ENCODE measurements at regions not wholly inside any gene's neighbourhood (a gene's known extent, or its start where the extent isn't known, plus 50 kb on each side); places are given as distances from the start of the nearest gene placed in this dataset.

DNA sequence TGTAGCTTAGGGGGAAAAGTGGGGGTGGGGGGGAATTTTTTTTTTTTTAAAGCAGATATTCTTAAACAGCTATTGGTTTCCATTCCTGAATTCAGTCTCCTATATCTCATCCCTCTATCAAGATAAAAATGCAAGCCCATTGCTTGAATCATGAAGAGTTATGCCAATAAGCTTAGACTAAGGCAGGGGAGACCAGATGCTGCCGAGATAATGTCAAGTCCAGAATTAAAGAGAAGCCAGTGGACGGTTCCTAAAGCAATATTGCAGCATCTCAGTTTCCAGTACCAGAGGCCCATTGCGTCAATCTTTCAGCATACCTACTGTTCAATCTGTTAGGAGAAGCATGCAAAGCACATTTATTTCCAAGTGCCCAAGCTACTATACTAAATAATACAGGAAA is 309.4 kb downstream of the BARHL2 start (continued):
- TF ChIP-seq, protein P1, sequence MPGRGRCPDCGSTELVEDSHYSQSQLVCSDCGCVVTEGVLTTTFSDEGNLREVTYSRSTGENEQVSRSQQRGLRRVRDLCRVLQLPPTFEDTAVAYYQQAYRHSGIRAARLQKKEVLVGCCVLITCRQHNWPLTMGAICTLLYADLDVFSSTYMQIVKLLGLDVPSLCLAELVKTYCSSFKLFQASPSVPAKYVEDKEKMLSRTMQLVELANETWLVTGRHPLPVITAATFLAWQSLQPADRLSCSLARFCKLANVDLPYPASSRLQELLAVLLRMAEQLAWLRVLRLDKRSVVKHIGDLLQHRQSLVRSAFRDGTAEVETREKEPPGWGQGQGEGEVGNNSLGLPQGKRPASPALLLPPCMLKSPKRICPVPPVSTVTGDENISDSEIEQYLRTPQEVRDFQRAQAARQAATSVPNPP (CRISPR knock-in tag; IDR thresholded peaks at IDR 0.05), result no peak
- no peak for TF ChIP-seq GABPB1 (CRISPR knock-in tag; IDR thresholded peaks at IDR 0.05)
- no peak for TF ChIP-seq ATM (IDR thresholded peaks at IDR 0.05; ENCODE audit: borderline replicate concordance)

DNA sequence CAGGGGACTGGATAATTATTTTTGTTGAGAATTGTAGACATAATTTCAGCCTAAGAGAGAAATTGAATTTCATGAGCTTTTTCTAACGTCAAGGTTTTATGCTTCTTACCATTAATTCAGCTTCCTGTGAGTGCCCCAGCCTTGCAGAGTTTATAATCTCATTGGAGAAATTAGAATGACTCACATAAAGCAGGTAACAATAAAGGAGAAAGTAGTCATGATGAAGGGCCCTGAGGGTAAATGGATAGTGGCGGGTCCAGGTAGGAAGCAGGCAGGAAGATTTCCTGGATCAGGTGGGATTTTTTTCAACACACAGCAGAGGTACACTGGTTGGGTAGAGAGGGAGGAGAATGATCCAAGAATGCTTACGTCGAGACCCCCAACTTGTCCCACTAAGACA is 311.4 kb downstream of the BARHL2 start:
- no peak for ATAC-seq
- Histone ChIP-seq H3K36me3 (replicated peaks in 1 of 2; ENCODE audit: control insufficient read depth in 1 of 2, insufficient read depth in 2 of 2, low read length in 2 of 2) (no peaks in the 10 kb centered on the region), H4K20me1 (ENCODE audit: insufficient read depth, low read length) (no peaks in the 10 kb centered on the region), H3K79me2 (ENCODE audit: insufficient read depth, low read length) (no peaks in the 10 kb centered on the region), H3K9ac (ENCODE audit: insufficient read depth, low read depth, low read length) (no peak overlapping the region), H3K27ac (ENCODE audit: extremely low read length, insufficient read depth, low read length) (no peak overlapping the region), H2AFZ (ENCODE audit: low read length) (no peak overlapping the region), H3K4me1 (ENCODE audit: insufficient read depth, low read length) (peaks cover 10% of the 10 kb centered on the region), H3K27me3 (ENCODE audit: control insufficient read depth in 1 of 2, insufficient read depth in 2 of 2, low read length in 2 of 2) (no peaks in the 10 kb centered on the region), H3K4me3 (replicated peaks in 1 of 3; ENCODE audit: insufficient read depth in 1 of 3, low read depth in 2 of 3, low read length in 3 of 3) (no peak overlapping the region), H3K4me2 (ENCODE audit: low read depth, low read length) (no peak overlapping the region), H3K9me3 (ENCODE audit: low read length) (no peaks in the 10 kb centered on the region)
- in situ Hi-C loops (cut with HindIII; ENCODE audit: extremely low pct_ligation_motif_present, low pct_unique_long_range_greater_than_20kb), result no loop called here
- TF ChIP-seq ZNF496 (CRISPR knock-in tag; IDR thresholded peaks at IDR 0.05; ENCODE audit: insufficient replicate concordance), result no peak
- TF ChIP-seq, protein P2, sequence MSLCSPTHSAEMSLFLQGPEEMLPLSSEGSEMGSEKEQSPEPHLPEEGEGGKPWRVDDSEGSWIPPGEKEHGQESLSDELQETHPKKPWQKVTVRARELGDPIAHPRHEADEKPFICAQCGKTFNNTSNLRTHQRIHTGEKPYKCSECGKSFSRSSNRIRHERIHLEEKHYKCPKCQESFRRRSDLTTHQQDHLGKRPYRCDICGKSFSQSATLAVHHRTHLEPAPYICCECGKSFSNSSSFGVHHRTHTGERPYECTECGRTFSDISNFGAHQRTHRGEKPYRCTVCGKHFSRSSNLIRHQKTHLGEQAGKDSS (CRISPR knock-in tag; IDR thresholded peaks at IDR 0.05; ENCODE audit: borderline replicate concordance, low read depth), result no peak
- TF ChIP-seq SIN3A (IDR thresholded peaks at IDR 0.05; ENCODE audit: borderline replicate concordance, low read depth, low read length), result no peak
- TF ChIP-seq AGO1 (IDR thresholded peaks at IDR 0.05; ENCODE audit: low read depth, low read length, poor library complexity, severe bottlenecking), result no peak
- no peak for TF ChIP-seq ZNF331 (CRISPR knock-in tag; IDR thresholded peaks at IDR 0.05)
- no peak for TF ChIP-seq EZH2 (conservative IDR thresholded peaks at IDR 0.05; ENCODE audit: low read depth, low read length)
- TF ChIP-seq DNMT3B (CRISPR knock-in tag; conservative IDR thresholded peaks at IDR 0.05), result no peak
- intact Hi-C loops (cut with micrococcal nuclease; ENCODE audit: unreplicated experiment), result no loop called here
- ChIA-PET POLR2A (no interaction called here), CTCF (ENCODE audit: low intra/inter-chr PET ratio, low total read pairs) (no interaction called here)
- no TSS peak for BruUV-seq (replicated peaks)
- 19% methylated on average over 2 of the region's 4 CpGs for WGBS (ENCODE audit: low lambda C conversion rate)
- DNase-seq (ENCODE audit: low spot score), result no peak
- no peak for FAIRE-seq

Data from HepG2 (cell line).